ENCODE measurements at regions not wholly inside any gene's neighbourhood (a gene's known extent, or its start where the extent isn't known, plus 50 kb on each side); places are given as distances from the start of the nearest gene placed in this dataset.
"Not testable (repeated sequence)": the region's sequence is repeated elsewhere in the genome, so short reads cannot be mapped to it uniquely, and the experiment has no call there.

DNA sequence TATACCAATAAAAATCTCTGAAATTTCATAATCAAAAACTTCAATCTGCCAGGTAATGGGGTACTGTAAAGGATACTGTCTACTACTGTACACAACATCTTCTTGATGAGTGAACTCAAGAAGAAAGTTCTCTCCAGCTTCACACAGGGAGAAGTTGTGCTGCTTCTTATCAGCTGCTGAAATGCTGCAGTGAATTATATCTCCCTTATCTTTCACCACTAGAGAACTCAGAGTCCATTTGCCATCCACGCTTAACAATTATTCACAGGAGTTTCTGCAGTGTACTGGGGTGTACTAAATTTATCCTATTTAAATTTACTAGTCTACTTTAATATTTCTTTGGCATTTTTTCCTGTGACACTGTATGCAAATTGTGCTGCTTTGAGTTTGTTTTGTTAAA, 384.8 kb downstream of the TFAP2B start:
- no peaks in the 10 kb centered on the region for H3K4me1 ChIP-seq (ENCODE audit: control insufficient read depth in 1 of 2, insufficient read depth in 1 of 2, low read depth in 1 of 2, low read length in 1 of 2)

DNA sequence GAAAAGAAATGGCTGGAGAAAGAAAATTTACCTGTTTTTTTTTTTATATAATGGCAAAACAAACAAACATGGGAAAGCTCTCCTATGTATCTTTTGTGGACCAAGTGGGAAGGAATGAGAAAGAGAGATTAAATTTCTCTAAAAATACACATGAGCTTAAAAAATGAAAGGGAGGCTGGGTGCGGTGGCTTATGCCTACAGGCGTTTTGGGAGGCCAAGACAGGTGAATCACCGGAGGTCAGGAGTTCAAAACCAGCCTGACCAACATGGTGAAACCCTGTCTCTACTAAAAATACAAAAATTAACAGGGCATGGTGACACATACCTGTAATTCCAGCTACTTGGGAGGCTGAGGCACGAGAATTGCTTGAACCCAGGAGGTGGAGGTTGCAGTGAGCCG, 388.0 kb downstream of the TFAP2B start:
- H3K36me3 ChIP-seq; H3K27ac ChIP-seq; H3K4me3 ChIP-seq (ENCODE audit: low read depth in 1 of 2, low read length in 1 of 2); H3K9me3 ChIP-seq; H3K27me3 ChIP-seq; H3K4me1 ChIP-seq (ENCODE audit: control insufficient read depth in 1 of 2, insufficient read depth in 1 of 2, low read depth in 1 of 2, low read length in 1 of 2): not testable (repeated sequence)

More for the DNA sequence above, 384.8 kb downstream of the TFAP2B start:
- no peak overlapping the region for H3K4me3 ChIP-seq (ENCODE audit: low read depth in 1 of 2, low read length in 1 of 2)
- TF ChIP-seq, protein P1, sequence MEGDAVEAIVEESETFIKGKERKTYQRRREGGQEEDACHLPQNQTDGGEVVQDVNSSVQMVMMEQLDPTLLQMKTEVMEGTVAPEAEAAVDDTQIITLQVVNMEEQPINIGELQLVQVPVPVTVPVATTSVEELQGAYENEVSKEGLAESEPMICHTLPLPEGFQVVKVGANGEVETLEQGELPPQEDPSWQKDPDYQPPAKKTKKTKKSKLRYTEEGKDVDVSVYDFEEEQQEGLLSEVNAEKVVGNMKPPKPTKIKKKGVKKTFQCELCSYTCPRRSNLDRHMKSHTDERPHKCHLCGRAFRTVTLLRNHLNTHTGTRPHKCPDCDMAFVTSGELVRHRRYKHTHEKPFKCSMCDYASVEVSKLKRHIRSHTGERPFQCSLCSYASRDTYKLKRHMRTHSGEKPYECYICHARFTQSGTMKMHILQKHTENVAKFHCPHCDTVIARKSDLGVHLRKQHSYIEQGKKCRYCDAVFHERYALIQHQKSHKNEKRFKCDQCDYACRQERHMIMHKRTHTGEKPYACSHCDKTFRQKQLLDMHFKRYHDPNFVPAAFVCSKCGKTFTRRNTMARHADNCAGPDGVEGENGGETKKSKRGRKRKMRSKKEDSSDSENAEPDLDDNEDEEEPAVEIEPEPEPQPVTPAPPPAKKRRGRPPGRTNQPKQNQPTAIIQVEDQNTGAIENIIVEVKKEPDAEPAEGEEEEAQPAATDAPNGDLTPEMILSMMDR (IDR thresholded peaks at IDR 0.05): no peak
- H3K36me3 ChIP-seq: no peaks in the 10 kb centered on the region
- H3K27me3 ChIP-seq: no peaks in the 10 kb centered on the region
- no peak overlapping the region for H3K27ac ChIP-seq
- H3K9me3 ChIP-seq: no peaks in the 10 kb centered on the region

DNA sequence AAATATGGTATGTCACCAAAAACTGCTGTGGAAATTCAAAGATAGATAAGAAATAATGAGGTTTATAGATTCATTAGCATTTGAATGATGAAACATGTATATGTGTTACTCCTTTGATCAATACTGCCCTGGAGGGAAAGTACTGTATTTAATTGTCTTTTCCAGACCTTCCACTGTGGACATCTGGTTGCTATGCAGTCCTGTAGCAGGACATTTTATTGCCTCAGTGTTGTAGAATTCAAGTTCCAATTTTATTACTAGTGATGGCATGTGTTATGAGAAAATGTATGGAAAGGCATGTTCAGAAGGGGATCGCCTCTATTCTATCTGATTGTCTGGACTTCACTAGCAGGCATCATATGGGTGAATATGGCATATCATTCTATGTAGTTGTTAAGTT, 391.0 kb downstream of the TFAP2B start:
- H3K9me3 ChIP-seq: no peaks in the 10 kb centered on the region
- no peaks in the 10 kb centered on the region for H3K4me1 ChIP-seq (ENCODE audit: control insufficient read depth in 1 of 2, insufficient read depth in 1 of 2, low read depth in 1 of 2, low read length in 1 of 2)
- no peaks in the 10 kb centered on the region for H3K36me3 ChIP-seq
- peaks cover 24% of the 10 kb centered on the region for H3K27me3 ChIP-seq
- TF ChIP-seq, protein P1 (IDR thresholded peaks at IDR 0.05): no peak
- no peak overlapping the region for H3K4me3 ChIP-seq (ENCODE audit: low read depth in 1 of 2, low read length in 1 of 2)
- H3K27ac ChIP-seq: no peak overlapping the region

- Histone ChIP-seq H3K27me3 (peaks cover 44% of the 10 kb centered on the region), H3K36me3 (no peaks in the 10 kb centered on the region), H3K4me1 (ENCODE audit: control insufficient read depth in 1 of 2, insufficient read depth in 1 of 2, low read depth in 1 of 2, low read length in 1 of 2) (no peaks in the 10 kb centered on the region), H3K9me3 (no peaks in the 10 kb centered on the region), H3K27ac (no peak overlapping the region), H3K4me3 (ENCODE audit: low read depth in 1 of 2, low read length in 1 of 2) (no peak overlapping the region)
- TF ChIP-seq, protein P1 (IDR thresholded peaks at IDR 0.05): no peak
Measured at GRCh38 chr6:51213811-51214210, 395.1 kb downstream of the TFAP2B start.

DNA sequence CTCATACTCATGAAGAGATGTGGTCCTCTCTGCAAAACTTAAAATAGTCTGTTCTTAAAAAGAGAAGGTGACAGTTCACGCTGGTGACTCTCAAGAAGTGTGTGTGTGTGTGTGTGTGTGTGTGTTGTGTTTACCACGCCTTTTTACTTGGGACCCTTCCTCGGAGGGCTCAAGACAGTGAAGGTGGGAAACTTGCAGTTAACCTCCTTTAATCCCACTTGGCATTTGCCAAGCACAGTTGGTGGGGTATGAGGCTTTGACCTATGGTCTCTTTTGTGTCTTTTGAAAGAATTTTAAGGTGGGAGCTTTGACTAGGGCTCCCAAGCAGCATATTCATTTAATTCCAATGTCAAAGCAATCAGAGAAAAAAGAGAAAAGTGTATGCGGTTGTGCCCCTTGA, 395.8 kb downstream of the TFAP2B start:
- Histone ChIP-seq H3K4me1 (ENCODE audit: control insufficient read depth in 1 of 2, insufficient read depth in 1 of 2, low read depth in 1 of 2, low read length in 1 of 2) (no peaks in the 10 kb centered on the region), H3K36me3 (no peaks in the 10 kb centered on the region), H3K9me3 (no peaks in the 10 kb centered on the region), H3K27ac (no peak overlapping the region), H3K27me3 (peaks cover 44% of the 10 kb centered on the region), H3K4me3 (ENCODE audit: low read depth in 1 of 2, low read length in 1 of 2) (no peak overlapping the region)
- TF ChIP-seq, protein P1 (IDR thresholded peaks at IDR 0.05): no peak

- peaks cover 35% of the 10 kb centered on the region for H3K27me3 ChIP-seq
- no peak overlapping the region for H3K27ac ChIP-seq
- no peaks in the 10 kb centered on the region for H3K9me3 ChIP-seq
- H3K36me3 ChIP-seq: no peaks in the 10 kb centered on the region
- no peaks in the 10 kb centered on the region for H3K4me1 ChIP-seq (ENCODE audit: control insufficient read depth in 1 of 2, insufficient read depth in 1 of 2, low read depth in 1 of 2, low read length in 1 of 2)
- TF ChIP-seq, protein P1 (IDR thresholded peaks at IDR 0.05): no peak
- no peak overlapping the region for H3K4me3 ChIP-seq (ENCODE audit: low read depth in 1 of 2, low read length in 1 of 2)
Measured at GRCh38 chr6:51218181-51218580, 399.5 kb downstream of the TFAP2B start.

DNA sequence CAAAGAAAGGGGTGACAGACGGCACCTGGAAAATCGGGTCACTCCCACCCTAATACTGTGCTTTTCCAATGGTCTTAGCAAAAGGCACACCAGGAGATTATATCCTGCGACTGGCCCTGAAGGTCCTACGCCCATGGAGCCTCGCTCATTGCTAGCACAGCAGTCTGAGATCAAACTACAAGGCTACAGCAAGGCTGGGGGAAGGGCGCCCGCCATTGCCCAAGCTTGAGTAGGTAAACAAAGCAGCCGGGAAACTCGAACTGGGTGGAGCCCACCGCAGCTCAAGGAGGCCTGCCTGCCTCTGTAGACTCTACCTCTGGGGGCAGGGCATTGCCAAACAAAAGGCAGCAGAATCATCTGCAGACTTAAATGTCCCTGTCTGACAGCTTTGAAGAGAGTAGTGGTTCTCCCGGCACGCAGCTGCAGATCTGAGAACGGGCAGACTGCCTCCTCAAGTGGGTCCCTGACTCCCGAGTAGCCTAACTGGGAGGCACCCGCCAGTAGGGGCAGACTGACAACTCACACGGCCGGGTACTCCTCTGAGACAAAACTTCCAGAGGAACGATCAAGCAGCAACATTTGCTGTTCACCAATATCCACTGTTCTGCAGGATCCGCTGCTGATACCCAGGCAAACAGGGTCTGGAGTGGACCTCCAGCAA, 406.0 kb downstream of the TFAP2B start:
- H3K27me3 ChIP-seq: not testable (repeated sequence)

More for the DNA sequence above, 406.0 kb downstream of the TFAP2B start:
- H3K9me3 ChIP-seq; H3K36me3 ChIP-seq; H3K4me3 ChIP-seq (ENCODE audit: low read depth in 1 of 2, low read length in 1 of 2); H3K4me1 ChIP-seq (ENCODE audit: control insufficient read depth in 1 of 2, insufficient read depth in 1 of 2, low read depth in 1 of 2, low read length in 1 of 2); H3K27ac ChIP-seq: not testable (repeated sequence)

Data from neutrophil (primary cell).